Suprapubic skin (tissue), 4 donors: ENCODE measurements at regions not wholly inside any gene's neighbourhood (a gene's known extent, or its start where the extent isn't known, plus 50 kb on each side); places are given as distances from the start of the nearest gene placed in this dataset.

Source experiments
- DNase-seq, 2 donors: peaks; one replicate each; pipeline ENCODE4 v3.0.0-alpha.2; 2019; ENCODE audit warnings: low spot score in 2 of 2
- H3K27ac ChIP-seq: fragments of 200-600 bp; sonication (generic); one replicate; pipeline ENCODE4 v1.5.1; 2019
- H3K27me3 ChIP-seq: fragments of 200-600 bp; sonication (generic); one replicate; pipeline ENCODE4 v1.5.1; 2019
- H3K36me3 ChIP-seq: fragments of 200-600 bp; sonication (generic); one replicate; pipeline ENCODE4 v1.5.1; 2019
- H3K4me1 ChIP-seq: fragments of 200-600 bp; sonication (generic); one replicate; pipeline ENCODE4 v1.5.1; 2019
- H3K4me3 ChIP-seq: fragments of 200-600 bp; sonication (generic); one replicate; pipeline ENCODE4 v1.5.1; 2019; ENCODE audit warnings: mild to moderate bottlenecking
- H3K9me3 ChIP-seq: fragments of 200-600 bp; sonication (generic); one replicate; pipeline ENCODE4 v1.5.1; 2019
- EP300 ChIP-seq: sonication (generic); formaldehyde crosslinking; IDR thresholded peaks from one replicate; pipeline ENCODE4 v1.6.1; 2017; ENCODE audit warnings: antibody characterized with exemption
- POLR2A ChIP-seq, 2 donors: fragments of 450-650 bp; IDR thresholded peaks; one replicate each; pipeline ENCODE4 v1.6.1; 2017; ENCODE audit warnings: antibody characterized with exemption in 2 of 2, mild to moderate bottlenecking in 2 of 2, moderate library complexity in 2 of 2
- POLR2AphosphoS5 ChIP-seq, 3 donors: sonication (generic); formaldehyde crosslinking; IDR thresholded peaks; one replicate each; pipeline ENCODE4 v1.6.1; 2017; ENCODE audit warnings: antibody characterized with exemption in 3 of 3
- WGBS: methylation state at CpG from one replicate; pipeline ENCODE4 v1.1.5; 2018; 5-methylcytosine and 5-hydroxymethylcytosine counted together
- TF ChIP-seq, protein P1 (sequence below), 2 donors: fragments of 200-600 bp in 1 of 2; fragments of 450-650 bp in 1 of 2; sonication (generic) in 1 of 2; IDR thresholded peaks; one replicate each; pipeline ENCODE4 v1.5.1; 2016 to 2019; ENCODE audit warnings: antibody characterized with exemption in 2 of 2, mild to moderate bottlenecking in 1 of 2, moderate library complexity in 1 of 2

- WGBS, result 65% methylated on average over 1 of the region's 2 CpGs
Observed at GRCh38 chr7:53397911-53398310, 362.5 kb downstream of the POM121L12 start.

GRCh38 chr7:53398566-53398965 is 363.1 kb downstream of the POM121L12 start:
- Histone ChIP-seq H3K27ac (no peak overlapping the region), H3K36me3 (no peaks in the 10 kb centered on the region), H3K9me3 (no peaks in the 10 kb centered on the region), H3K4me1 (no peaks in the 10 kb centered on the region), H3K27me3 (no peaks in the 10 kb centered on the region), H3K4me3 (no peak overlapping the region)
- no peak for DNase-seq
- 72% methylated on average over 2 of the region's 2 CpGs for WGBS
- no peak for TF ChIP-seq POLR2A (IDR thresholded peaks at IDR 0.05)
- TF ChIP-seq EP300, result no peak
- no peak for TF ChIP-seq POLR2AphosphoS5 (IDR thresholded peaks at IDR 0.05)
- TF ChIP-seq, protein P1, sequence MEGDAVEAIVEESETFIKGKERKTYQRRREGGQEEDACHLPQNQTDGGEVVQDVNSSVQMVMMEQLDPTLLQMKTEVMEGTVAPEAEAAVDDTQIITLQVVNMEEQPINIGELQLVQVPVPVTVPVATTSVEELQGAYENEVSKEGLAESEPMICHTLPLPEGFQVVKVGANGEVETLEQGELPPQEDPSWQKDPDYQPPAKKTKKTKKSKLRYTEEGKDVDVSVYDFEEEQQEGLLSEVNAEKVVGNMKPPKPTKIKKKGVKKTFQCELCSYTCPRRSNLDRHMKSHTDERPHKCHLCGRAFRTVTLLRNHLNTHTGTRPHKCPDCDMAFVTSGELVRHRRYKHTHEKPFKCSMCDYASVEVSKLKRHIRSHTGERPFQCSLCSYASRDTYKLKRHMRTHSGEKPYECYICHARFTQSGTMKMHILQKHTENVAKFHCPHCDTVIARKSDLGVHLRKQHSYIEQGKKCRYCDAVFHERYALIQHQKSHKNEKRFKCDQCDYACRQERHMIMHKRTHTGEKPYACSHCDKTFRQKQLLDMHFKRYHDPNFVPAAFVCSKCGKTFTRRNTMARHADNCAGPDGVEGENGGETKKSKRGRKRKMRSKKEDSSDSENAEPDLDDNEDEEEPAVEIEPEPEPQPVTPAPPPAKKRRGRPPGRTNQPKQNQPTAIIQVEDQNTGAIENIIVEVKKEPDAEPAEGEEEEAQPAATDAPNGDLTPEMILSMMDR (IDR thresholded peaks at IDR 0.05), result no peak

More at GRCh38 chr7:53397911-53398310, 362.5 kb downstream of the POM121L12 start:
- TF ChIP-seq POLR2A (IDR thresholded peaks at IDR 0.05), result no peak
- no peak for TF ChIP-seq POLR2AphosphoS5 (IDR thresholded peaks at IDR 0.05)
- no peak for TF ChIP-seq EP300
- TF ChIP-seq, protein P1 (IDR thresholded peaks at IDR 0.05), result no peak
- Histone ChIP-seq H3K27ac (no peak overlapping the region), H3K9me3 (no peaks in the 10 kb centered on the region), H3K36me3 (no peaks in the 10 kb centered on the region), H3K27me3 (no peaks in the 10 kb centered on the region), H3K4me1 (no peaks in the 10 kb centered on the region), H3K4me3 (no peak overlapping the region)
- DNase-seq, result no peak

DNA sequence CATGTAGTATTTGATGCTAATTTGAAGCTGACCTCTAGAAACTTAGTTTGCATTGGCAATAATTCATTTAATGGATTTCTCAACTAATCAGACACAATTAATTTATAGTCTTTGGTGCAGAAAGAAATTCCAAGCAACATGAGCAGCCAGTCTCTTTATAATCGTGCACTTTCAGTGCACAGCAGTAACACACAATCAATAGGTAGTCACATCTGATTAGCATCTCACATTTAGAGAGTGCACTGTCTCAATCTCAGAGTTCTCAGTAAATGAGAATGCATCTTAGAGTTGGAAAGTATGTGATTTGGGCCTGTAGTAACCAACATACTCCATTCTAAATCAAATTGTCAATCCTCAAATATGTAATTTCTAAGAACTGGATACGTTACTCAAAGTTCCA is 377.6 kb downstream of the POM121L12 start:
- no peak overlapping the region for H3K4me3 ChIP-seq
- DNase-seq, result no peak
- 89% methylated on average over 2 of the region's 2 CpGs for WGBS

DNA sequence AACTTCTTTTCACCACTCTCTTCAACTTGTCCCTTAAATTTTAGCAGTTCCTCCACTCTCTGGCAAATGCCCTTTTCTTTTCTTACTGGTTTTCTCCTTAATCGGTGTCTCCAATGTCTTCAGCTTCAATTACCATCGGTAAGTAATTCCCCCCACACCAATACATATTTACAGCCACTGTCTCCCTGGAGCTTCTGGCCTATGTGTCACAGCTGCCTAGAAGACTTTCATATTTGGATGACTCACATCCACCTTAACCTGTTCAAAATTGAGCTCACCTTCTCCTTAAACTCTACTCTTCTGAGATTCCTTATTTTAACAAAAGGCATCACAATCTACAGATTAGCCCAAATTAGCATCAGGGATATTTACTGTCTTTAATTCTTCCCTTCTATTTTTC is 380.4 kb downstream of the POM121L12 start:
- Histone ChIP-seq H3K27ac (no peak overlapping the region), H3K27me3 (no peaks in the 10 kb centered on the region), H3K4me1 (no peaks in the 10 kb centered on the region), H3K9me3 (no peaks in the 10 kb centered on the region), H3K36me3 (no peaks in the 10 kb centered on the region), H3K4me3 (no peak overlapping the region)
- 89% methylated on average over 2 of the region's 2 CpGs for WGBS
- DNase-seq, result no peak
- no peak for TF ChIP-seq POLR2A (IDR thresholded peaks at IDR 0.05)
- TF ChIP-seq, protein P1 (IDR thresholded peaks at IDR 0.05), result no peak
- TF ChIP-seq EP300, result no peak

More for the DNA sequence above, 377.6 kb downstream of the POM121L12 start:
- no peaks in the 10 kb centered on the region for H3K4me1 ChIP-seq
- H3K27me3 ChIP-seq, result no peaks in the 10 kb centered on the region
- H3K9me3 ChIP-seq, result no peaks in the 10 kb centered on the region
- no peak for TF ChIP-seq POLR2AphosphoS5 (IDR thresholded peaks at IDR 0.05)
- H3K27ac ChIP-seq, result no peak overlapping the region
- H3K36me3 ChIP-seq, result no peaks in the 10 kb centered on the region

DNA sequence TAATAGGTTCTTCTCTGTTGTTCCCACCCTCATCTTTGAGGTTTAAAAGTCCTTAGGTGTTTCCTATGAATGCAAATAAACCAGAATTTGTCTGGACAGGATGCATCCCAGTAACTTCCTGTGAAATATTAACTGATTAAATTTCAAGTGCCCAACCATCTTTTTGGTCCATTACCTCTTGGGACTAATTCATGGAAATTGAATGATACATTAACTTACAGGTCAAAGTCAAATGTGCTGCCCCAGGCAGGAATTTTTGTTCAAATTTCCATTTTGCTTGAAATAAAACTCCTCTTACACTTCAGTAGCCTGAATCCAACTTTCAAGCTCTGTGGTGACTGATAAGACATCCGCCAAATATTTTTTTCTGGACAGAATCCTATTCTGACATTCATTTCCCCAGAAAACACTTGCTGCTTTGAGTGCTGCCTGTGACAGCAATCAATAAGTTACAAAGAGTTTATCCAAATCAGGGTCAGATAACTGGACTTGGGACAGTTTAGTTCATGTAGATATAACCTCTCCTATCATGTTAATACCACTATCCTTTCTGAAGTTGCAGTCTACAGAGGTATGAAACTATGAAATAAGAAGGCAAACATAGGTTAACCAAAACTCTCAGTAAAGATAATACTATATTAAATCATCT is 383.5 kb downstream of the POM121L12 start:
- no peak overlapping the region for H3K27ac ChIP-seq
- H3K9me3 ChIP-seq, result no peaks in the 10 kb centered on the region
- TF ChIP-seq, protein P1 (IDR thresholded peaks at IDR 0.05), result no peak
- TF ChIP-seq POLR2AphosphoS5 (IDR thresholded peaks at IDR 0.05), result no peak
- TF ChIP-seq EP300, result no peak
- no peak overlapping the region for H3K4me3 ChIP-seq
- no peaks in the 10 kb centered on the region for H3K27me3 ChIP-seq
- H3K36me3 ChIP-seq, result no peaks in the 10 kb centered on the region
- no peak for DNase-seq
- WGBS, result 92% methylated on average over 1 of the region's 1 CpG
- no peaks in the 10 kb centered on the region for H3K4me1 ChIP-seq

DNA sequence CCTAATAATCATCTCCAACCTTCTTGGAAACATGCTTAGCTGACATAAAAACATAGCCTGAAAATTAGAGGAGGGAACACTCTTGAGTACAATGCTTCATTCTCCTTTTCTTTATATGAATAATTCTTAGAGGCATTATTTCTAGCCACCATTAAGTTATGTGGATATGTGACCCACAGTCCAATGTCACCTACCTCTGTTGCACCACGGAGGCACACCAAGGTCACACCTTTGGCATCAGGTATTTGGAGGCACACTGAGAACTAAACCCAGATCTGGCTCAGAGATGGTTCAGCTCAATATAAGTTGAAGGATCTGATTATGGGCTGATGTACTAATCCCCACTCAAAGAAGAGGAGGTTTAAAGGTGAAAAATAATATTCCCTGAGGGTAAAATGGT is 385.1 kb downstream of the POM121L12 start:
- 77% methylated on average over 1 of the region's 1 CpG for WGBS

More for the DNA sequence above, 385.1 kb downstream of the POM121L12 start:
- no peaks in the 10 kb centered on the region for H3K9me3 ChIP-seq
- H3K36me3 ChIP-seq, result no peaks in the 10 kb centered on the region
- no peaks in the 10 kb centered on the region for H3K4me1 ChIP-seq
- no peaks in the 10 kb centered on the region for H3K27me3 ChIP-seq
- no peak overlapping the region for H3K4me3 ChIP-seq
- no peak for TF ChIP-seq POLR2A (IDR thresholded peaks at IDR 0.05)
- TF ChIP-seq, protein P1 (IDR thresholded peaks at IDR 0.05), result no peak
- TF ChIP-seq POLR2AphosphoS5 (IDR thresholded peaks at IDR 0.05), result no peak
- no peak for TF ChIP-seq EP300
- no peak overlapping the region for H3K27ac ChIP-seq
- DNase-seq, result no peak
